Transverse colon (tissue), 4 donors: ENCODE measurements at regions not wholly inside any gene's neighbourhood (a gene's known extent, or its start where the extent isn't known, plus 50 kb on each side); places are given as distances from the start of the nearest gene placed in this dataset.

Experiments used
- DNase-seq: peaks from one replicate; pipeline ENCODE4 v3.0.0-alpha.2; 2019
- H3K27ac ChIP-seq, 4 donors: fragments of 200-600 bp; sonication (generic); 2 replicates each; pipeline ENCODE4 v1.5.1; 2016 to 2018; ENCODE audit warnings: inconsistent platforms in 4 of 4
- H3K27me3 ChIP-seq: fragments of 200-600 bp; sonication (generic); 2 replicates; pipeline ENCODE4 v1.5.1; 2017; ENCODE audit warnings: inconsistent platforms
- H3K36me3 ChIP-seq, 4 donors: fragments of 200-600 bp; sonication (generic); 2 replicates each; pipeline ENCODE4 v1.5.1; 2017 to 2019; ENCODE audit warnings: inconsistent platforms in 4 of 4
- H3K4me1 ChIP-seq, 4 donors: fragments of 200-600 bp; sonication (generic); 2 replicates each; pipeline ENCODE4 v1.5.1; 2017 to 2020; ENCODE audit warnings: inconsistent platforms in 4 of 4
- H3K4me3 ChIP-seq, 4 donors: fragments of 200-600 bp; sonication (generic); 1 replicate in 1 of 4; 2 replicates in 3 of 4; pipeline versions ENCODE4 v1.5.1 to v1.6.1; 2017 to 2019; ENCODE audit warnings: inconsistent platforms in 4 of 4
- H3K9me3 ChIP-seq, 2 donors: fragments of 200-600 bp; sonication (generic); 2 replicates each; pipeline ENCODE4 v1.5.1; 2017 to 2019; ENCODE audit warnings: inconsistent platforms in 2 of 2
- EP300 ChIP-seq: sonication (generic); formaldehyde crosslinking; IDR thresholded peaks from one replicate; pipeline ENCODE4 v1.6.1; 2017; ENCODE audit warnings: antibody characterized with exemption, low read depth
- POLR2A ChIP-seq: fragments of 450-650 bp; IDR thresholded peaks from one replicate; pipeline ENCODE4 v1.6.1; 2016; ENCODE audit warnings: antibody characterized with exemption, mild to moderate bottlenecking, moderate library complexity
- POLR2AphosphoS5 ChIP-seq, 3 donors: sonication (generic); formaldehyde crosslinking; IDR thresholded peaks; one replicate each; pipeline ENCODE4 v1.6.1; 2016; ENCODE audit warnings: antibody characterized with exemption in 3 of 3
- WGBS, 2 donors: methylation state at CpG; one replicate each; pipeline ENCODE4 v1.1.5; 2018; ENCODE audit warnings: low coverage in 1 of 2; 5-methylcytosine and 5-hydroxymethylcytosine counted together
- in situ Hi-C, 4 donors: fragments of 200-750 bp; cut with MboI; loops; one replicate each; pipeline versions ENCODE4 v1.15.0 to v1.15.1; 2017; ENCODE audit warnings: low sequenced_read_pairs in 3 of 4, low pct_ligation_motif_present in 1 of 4, low pct_unique_long_range_greater_than_20kb in 1 of 4
- intact Hi-C: fragments of 100-400 bp; cut with DNase I; formaldehyde crosslinking; loops from one replicate; pipeline ENCODE4 v1.15.1; 2023; ENCODE audit warnings: low total_unique reads
- TF ChIP-seq, protein P1 (sequence below), 5 experiments: fragments of 200-600 bp in 3 of 5; fragments of 450-650 bp in 2 of 5; sonication (generic) in 3 of 5; IDR thresholded peaks; 1 replicate in 2 of 5; 2 replicates in 3 of 5; pipeline ENCODE4 v1.5.1; 2016 to 2017; ENCODE audit warnings: antibody characterized with exemption in 5 of 5, inconsistent platforms in 3 of 5, mild to moderate bottlenecking in 2 of 5, moderate library complexity in 1 of 5

GRCh38 chr11:90500922-90501568 is 278.2 kb upstream of the CHORDC1 start:
- intact Hi-C loops (no loop called here), in situ Hi-C loops (no loop called here)
- Histone ChIP-seq H3K36me3 (no peaks in the 10 kb centered on the region), H3K27me3 (no peaks in the 10 kb centered on the region), H3K4me3 (no peak overlapping the region), H3K9me3 (no peaks in the 10 kb centered on the region), H3K27ac (no peak overlapping the region), H3K4me1 (no peaks in the 10 kb centered on the region)
- DNase-seq = no peak
- TF ChIP-seq POLR2A (no peak), POLR2AphosphoS5 (IDR thresholded peaks at IDR 0.05) (no peak), EP300 (no peak)
- TF ChIP-seq, protein P1, sequence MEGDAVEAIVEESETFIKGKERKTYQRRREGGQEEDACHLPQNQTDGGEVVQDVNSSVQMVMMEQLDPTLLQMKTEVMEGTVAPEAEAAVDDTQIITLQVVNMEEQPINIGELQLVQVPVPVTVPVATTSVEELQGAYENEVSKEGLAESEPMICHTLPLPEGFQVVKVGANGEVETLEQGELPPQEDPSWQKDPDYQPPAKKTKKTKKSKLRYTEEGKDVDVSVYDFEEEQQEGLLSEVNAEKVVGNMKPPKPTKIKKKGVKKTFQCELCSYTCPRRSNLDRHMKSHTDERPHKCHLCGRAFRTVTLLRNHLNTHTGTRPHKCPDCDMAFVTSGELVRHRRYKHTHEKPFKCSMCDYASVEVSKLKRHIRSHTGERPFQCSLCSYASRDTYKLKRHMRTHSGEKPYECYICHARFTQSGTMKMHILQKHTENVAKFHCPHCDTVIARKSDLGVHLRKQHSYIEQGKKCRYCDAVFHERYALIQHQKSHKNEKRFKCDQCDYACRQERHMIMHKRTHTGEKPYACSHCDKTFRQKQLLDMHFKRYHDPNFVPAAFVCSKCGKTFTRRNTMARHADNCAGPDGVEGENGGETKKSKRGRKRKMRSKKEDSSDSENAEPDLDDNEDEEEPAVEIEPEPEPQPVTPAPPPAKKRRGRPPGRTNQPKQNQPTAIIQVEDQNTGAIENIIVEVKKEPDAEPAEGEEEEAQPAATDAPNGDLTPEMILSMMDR (IDR thresholded peaks at IDR 0.05) = no peak
- WGBS, 2 donors = 62 to 83% methylated on average over 5 of the region's 5 CpGs

GRCh38 chr11:90496722-90497121 is 273.9 kb upstream of the CHORDC1 start:
- H3K36me3 ChIP-seq = no peaks in the 10 kb centered on the region
- no peak for TF ChIP-seq POLR2AphosphoS5 (IDR thresholded peaks at IDR 0.05)
- TF ChIP-seq, protein P1 (IDR thresholded peaks at IDR 0.05) = no peak
- no peak for TF ChIP-seq EP300
- TF ChIP-seq POLR2A = no peak
- DNase-seq = no peak
- WGBS, 2 donors = 86% methylated on average over 1 of the region's 1 CpG; no CpG with 5 or more reads in 1 of the 2 donors
- no peaks in the 10 kb centered on the region for H3K4me1 ChIP-seq
- no peaks in the 10 kb centered on the region for H3K27me3 ChIP-seq
- no peak overlapping the region for H3K4me3 ChIP-seq
- no peak overlapping the region for H3K27ac ChIP-seq
- in situ Hi-C loops = no loop called here
- H3K9me3 ChIP-seq = no peaks in the 10 kb centered on the region
- intact Hi-C loops = no loop called here

GRCh38 chr11:90493379-90493778 is 270.5 kb upstream of the CHORDC1 start:
- Histone ChIP-seq H3K27ac (no peak overlapping the region), H3K27me3 (no peaks in the 10 kb centered on the region), H3K9me3 (no peaks in the 10 kb centered on the region), H3K36me3 (no peaks in the 10 kb centered on the region), H3K4me3 (no peak overlapping the region), H3K4me1 (no peaks in the 10 kb centered on the region)
- TF ChIP-seq EP300 = no peak
- TF ChIP-seq POLR2A = no peak
- no peak for TF ChIP-seq POLR2AphosphoS5 (IDR thresholded peaks at IDR 0.05)
- TF ChIP-seq, protein P1 (IDR thresholded peaks at IDR 0.05) = no peak
- DNase-seq = no peak
- intact Hi-C loops = no loop called here
- in situ Hi-C loops = no loop called here

DNA sequence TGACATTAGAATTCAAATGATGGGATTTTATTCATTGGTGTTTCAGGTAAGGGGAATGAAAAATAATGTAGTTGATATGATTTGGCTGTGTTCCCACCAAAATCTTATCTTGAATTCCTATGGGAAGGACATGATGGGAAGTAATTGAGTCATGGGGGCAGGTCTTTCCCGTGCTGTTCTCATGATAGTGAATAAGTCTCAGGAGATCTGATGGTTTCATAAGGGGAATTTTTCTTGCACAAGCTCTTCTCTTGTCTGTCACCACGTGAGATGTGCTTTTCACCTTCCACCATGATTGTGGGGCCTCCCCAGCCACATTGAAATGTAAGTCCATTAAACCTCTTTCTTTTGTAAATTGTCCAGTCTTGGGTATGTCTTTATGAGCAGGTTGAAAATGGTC is 268.6 kb upstream of the CHORDC1 start:
- H3K27me3 ChIP-seq = no peaks in the 10 kb centered on the region
- 47% methylated on average over 2 of the region's 2 CpGs; no CpG with 5 or more reads in 1 of the 2 donors for WGBS, 2 donors
- no peak overlapping the region for H3K27ac ChIP-seq
- no peaks in the 10 kb centered on the region for H3K4me1 ChIP-seq
- in situ Hi-C loops = no loop called here
- intact Hi-C loops = no loop called here
- H3K36me3 ChIP-seq = no peaks in the 10 kb centered on the region
- no peak overlapping the region for H3K4me3 ChIP-seq
- H3K9me3 ChIP-seq = no peaks in the 10 kb centered on the region
- TF ChIP-seq EP300 (no peak), POLR2A (no peak), POLR2AphosphoS5 (IDR thresholded peaks at IDR 0.05) (no peak)
- TF ChIP-seq, protein P1 (IDR thresholded peaks at IDR 0.05) = no peak
- DNase-seq = no peak
